ENCODE measurements at regions not wholly inside any gene's neighbourhood (a gene's known extent, or its start where the extent isn't known, plus 50 kb on each side); places are given as distances from the start of the nearest gene placed in this dataset.
"Not testable (repeated sequence)": the region's sequence is repeated elsewhere in the genome, so short reads cannot be mapped to it uniquely, and the experiment has no call there.

DNA sequence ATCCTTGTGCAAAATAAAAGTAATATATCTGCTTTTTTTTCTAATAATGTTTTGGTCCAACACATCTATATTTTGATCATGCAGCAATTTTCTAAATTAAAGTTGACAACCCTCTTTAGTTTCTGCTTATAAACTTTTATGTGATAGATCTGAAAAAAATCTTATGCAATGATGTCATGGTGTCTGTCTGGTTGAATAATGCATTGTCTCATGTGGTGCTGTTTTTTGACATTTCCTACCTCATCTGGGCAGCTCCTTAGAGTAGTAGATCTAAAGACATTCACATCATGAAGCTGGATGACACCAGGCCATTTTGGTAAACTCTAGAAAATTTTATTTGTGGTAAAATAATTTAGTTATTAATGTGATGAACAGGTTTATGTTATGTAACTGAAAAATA is 106.8 kb upstream of the FN1 start:
- DNase-seq (ENCODE audit: low read depth, low spot score) = no peak

- no peak for DNase-seq (ENCODE audit: low read depth, low spot score)
Observed at GRCh38 chr2:215540658-215541057, 104.8 kb upstream of the FN1 start.

- no peak for DNase-seq (ENCODE audit: low read depth, low spot score)
Observed at GRCh38 chr2:215537611-215538010, 101.7 kb upstream of the FN1 start.

GRCh38 chr2:215536510-215536909 is 100.6 kb upstream of the FN1 start:
- DNase-seq (ENCODE audit: low read depth, low spot score) = no peak

- no peak for DNase-seq (ENCODE audit: low read depth, low spot score)
Observed at GRCh38 chr2:215535741-215536140, 99.9 kb upstream of the FN1 start.

GRCh38 chr2:215535125-215535668 is 99.3 kb upstream of the FN1 start:
- DNase-seq (ENCODE audit: low read depth, low spot score) = no peak

GRCh38 chr2:215533716-215534115 is 97.8 kb upstream of the FN1 start:
- not testable (repeated sequence) for DNase-seq (ENCODE audit: low read depth, low spot score)

GRCh38 chr2:215532844-215533243 is 97.0 kb upstream of the FN1 start:
- DNase-seq (ENCODE audit: low read depth, low spot score) = no peak

DNA sequence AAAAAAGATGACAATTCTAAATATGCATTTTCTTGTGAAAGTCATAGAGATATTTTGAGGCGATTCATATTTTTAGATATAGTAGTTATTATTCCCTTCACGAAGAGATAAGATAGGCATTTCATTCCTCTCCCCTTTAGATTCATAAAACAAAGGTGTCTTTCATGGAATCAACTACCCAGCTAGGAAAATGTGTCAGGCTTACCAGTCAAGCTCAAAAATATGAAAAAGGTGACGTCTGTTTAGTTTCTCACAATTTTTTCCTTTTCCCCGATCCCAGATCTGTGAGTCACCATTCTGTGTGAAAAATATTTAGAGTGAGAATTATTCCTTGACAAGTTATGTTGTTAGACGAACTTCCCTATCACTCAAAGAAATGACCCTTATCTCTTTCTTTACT is 95.4 kb upstream of the FN1 start:
- no peak for DNase-seq (ENCODE audit: low read depth, low spot score)

GRCh38 chr2:215530191-215530968 is 94.5 kb upstream of the FN1 start:
- no peak for DNase-seq (ENCODE audit: low read depth, low spot score)

DNA sequence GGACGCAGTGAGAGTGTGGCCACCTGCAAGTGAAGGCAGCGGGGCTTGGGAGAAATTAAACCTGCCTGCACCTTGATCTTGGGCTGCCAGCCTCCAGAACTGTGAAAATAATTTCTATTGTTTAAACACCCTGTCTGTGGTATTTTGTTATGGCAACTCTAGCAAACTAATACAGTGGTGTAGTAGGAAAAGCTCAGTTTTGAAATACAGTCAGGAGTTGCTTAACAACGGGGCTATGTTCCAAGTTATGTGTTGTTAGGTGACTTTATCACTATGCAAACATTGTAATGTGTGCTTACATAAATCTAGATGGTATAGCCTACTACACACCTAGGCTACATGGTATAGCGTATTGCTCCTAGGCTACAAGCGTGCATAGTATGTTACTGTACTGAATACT is 93.4 kb upstream of the FN1 start:
- no peak for DNase-seq (ENCODE audit: low read depth, low spot score)

DNA sequence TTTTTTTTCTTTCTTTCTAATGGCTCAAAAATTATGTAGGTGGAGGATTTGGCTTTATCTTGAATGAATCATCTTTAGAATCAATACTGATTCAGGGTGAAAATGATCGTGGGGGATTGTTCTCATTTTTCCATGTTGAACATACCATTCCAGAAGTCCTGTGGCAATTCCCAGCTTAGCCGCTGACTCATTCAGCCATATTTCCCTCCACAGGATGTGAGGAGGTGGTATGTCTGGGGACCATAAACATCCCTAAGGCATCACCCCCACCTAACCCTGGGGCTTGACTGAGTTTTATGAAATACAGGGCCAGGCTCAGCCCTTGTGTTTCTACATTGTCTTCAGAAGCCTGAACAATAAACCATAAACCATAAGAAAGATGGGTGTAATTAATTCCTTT is 92.7 kb upstream of the FN1 start:
- no peak for DNase-seq (ENCODE audit: low read depth, low spot score)

DNA sequence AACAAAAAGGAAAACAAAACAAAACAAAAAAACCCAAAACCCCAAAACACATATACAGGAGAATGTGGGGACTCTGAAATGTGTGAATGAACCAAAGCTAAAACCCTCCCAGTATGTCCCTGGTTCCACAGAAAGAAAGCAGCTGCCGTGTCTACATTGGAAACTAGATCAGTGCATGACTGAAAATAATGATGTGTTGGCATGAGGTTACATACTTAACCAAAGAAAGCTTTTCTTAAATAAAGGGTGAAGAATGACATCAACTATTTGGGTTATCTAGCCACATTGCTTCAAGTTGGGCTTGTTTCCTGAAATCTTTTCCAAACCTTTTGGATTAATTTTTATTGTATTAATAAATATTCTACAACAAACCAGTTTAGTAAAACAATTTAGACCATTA is 91.9 kb upstream of the FN1 start:
- DNase-seq (ENCODE audit: low read depth, low spot score) = no peak

DNA sequence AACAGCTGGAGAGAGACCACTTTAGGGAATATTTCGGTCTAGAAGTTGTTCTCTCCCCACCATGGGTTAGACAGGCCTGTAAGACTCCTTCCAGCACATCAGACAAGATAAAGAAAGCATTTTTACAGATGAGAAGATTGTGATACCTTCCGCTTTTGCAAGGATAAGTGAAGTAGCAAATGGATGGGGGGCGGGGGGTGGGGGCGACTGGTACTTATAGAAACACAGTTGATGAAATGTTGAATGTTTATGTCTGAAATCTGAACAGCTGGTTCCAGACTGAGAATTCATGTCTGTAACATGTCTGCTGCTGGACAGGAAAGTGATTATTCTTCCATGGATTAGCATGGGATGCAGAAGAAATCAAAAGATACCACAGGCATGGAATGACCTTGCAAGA is 90.5 kb upstream of the FN1 start:
- DNase-seq (ENCODE audit: low read depth, low spot score) = no peak

- DNase-seq (ENCODE audit: low read depth, low spot score) = no peak
Observed at GRCh38 chr2:215522237-215522636, 86.4 kb upstream of the FN1 start.

DNA sequence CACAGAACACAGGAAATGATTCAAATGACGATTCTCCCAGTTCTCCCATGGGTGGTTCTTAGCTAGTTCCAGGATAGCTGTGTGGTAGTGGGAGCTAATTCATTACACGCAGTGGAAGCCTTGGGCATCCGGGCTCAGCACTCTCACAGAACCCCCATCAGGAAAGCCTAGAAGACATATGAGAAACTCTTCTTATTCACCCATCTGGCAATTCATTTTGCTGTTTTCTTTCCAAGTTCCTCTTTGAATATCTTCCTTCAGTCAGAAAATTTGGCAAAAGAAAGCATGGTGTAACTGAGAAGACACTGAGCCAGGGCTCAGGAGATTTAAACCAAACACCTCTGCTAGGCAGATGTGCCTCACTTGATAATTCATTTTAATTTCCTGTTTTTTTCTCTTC is 85.2 kb upstream of the FN1 start:
- DNase-seq (ENCODE audit: low read depth, low spot score) = no peak

- DNase-seq (ENCODE audit: low read depth, low spot score) = no peak
Observed at GRCh38 chr2:215517391-215517790, 81.5 kb upstream of the FN1 start.

- no peak for DNase-seq (ENCODE audit: low read depth, low spot score)
Observed at GRCh38 chr2:215514516-215514915, 78.6 kb upstream of the FN1 start.

DNA sequence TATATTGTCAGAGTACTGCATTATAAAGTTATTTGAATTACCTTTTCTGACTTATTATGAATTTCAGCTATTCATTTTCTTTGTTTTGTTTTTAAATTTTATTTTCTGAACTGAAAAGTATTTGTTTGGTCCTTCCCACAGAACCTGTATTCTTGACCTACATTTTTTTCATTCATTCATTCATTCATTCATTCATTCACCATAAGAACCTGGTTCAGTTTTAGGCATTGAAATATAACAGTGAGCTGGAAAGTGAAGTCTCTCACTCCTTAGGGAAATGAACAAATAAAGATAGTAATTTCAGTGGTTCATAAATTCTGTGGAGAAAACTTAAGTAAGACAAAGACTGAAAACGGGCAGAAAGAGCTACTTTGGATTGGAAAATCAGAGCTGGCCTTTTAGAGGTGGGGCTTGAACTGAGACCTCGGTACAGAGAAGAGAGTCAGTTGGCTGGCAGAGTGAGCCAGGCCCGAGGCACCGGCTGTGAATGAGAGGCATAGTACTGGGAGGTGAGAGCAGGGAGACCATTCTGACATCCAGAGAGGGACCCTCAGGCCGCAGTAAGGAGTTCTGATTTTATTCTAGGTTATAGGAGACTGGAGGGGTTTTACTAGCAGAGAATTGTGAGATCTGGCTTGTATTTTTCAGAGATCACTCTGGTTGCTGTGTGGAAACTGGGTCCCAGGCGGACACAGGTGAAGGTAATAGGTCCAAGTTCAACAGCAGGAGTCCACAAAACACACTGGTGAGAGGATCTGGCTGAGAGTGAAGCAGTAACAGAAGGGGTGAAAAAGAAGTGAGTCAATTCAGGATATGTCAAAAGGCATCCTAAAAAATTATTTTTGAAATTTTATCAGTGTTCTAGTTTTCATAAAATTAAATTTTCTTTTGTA is 75.8 kb upstream of the FN1 start:
- no peak for DNase-seq (ENCODE audit: low read depth, low spot score)

DNA sequence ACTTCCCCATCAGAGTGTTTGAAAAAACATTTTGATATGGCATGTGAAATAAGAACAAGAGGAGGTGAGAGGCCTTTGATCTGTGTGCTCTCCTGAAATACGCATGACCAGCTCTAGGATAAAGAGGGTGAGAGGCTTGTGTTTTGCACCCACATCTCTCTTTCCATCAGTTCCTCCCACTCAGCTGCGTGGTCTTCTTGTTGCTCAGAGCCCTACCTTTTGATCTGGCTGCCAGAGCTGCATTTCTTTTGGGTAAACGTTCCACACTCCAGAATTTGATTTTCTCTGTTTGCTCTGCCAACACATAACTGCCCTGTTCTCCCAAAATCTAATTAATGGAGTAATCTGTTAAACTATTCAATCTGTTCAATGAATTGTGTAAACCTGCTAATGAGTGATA is 72.0 kb upstream of the FN1 start:
- DNase-seq (ENCODE audit: low read depth, low spot score) = no peak

GRCh38 chr2:215507136-215507535 is 71.3 kb upstream of the FN1 start:
- no peak for DNase-seq (ENCODE audit: low read depth, low spot score)

GRCh38 chr2:215506604-215506990 is 70.7 kb upstream of the FN1 start:
- DNase-seq (ENCODE audit: low read depth, low spot score) = no peak

Data from activated CD4-positive, CD25-positive, alpha-beta regulatory T cell treated with anti-CD3 and anti-CD28 coated beads, Interleukin-2, amount 50 U/mL, for 16 hours (primary cell).